ENCODE measurements at regions not wholly inside any gene's neighbourhood (a gene's known extent, or its start where the extent isn't known, plus 50 kb on each side); places are given as distances from the start of the nearest gene placed in this dataset.

DNA sequence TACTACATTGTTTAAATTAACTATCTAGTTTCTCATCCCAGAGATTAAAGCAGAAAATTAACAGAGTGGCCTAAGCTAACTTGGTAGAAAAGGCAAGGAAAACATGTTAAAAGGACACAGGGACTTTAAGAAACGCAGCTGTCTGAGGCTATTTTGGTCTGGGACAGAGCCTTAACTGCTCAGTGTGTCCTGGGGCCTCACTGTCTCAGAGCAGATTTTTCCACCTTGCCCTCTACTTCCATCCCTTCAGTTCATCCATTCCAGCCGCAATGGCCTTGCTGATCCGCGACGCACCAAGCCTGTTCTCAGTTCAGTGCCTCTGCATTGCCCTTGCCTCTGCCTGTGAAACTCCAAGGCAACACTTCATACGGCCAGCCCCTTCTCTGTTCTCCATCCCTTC is 114.9 kb upstream of the OSR1 start:
- Histone ChIP-seq H3K36me3 (replicated peaks; ENCODE audit: insufficient read depth, low read length) (no peaks in the 10 kb centered on the region), H3K27me3 (replicated peaks; ENCODE audit: insufficient read depth, low read length) (no peaks in the 10 kb centered on the region), H3K27ac (ENCODE audit: low read length) (no peak overlapping the region), H3K4me1 (ENCODE audit: low read length) (peaks cover 13% of the 10 kb centered on the region), H3K9me3 (replicated peaks; ENCODE audit: insufficient read depth, low read length) (no peaks in the 10 kb centered on the region), H3K4me3 (ENCODE audit: low read length) (no peak overlapping the region), H4K20me1 (ENCODE audit: insufficient read depth, low read length) (no peaks in the 10 kb centered on the region), H3K9me2 (replicated peaks; ENCODE audit: insufficient read depth, low read length) (no peaks in the 10 kb centered on the region), H3K79me2 (ENCODE audit: low read length) (no peaks in the 10 kb centered on the region), H3F3A (ENCODE audit: insufficient read depth, low read length) (peaks cover 7% of the 10 kb centered on the region; the same call in 1 of the 2 replicates), H2AFZ (ENCODE audit: low read length) (no peak overlapping the region), H3K9ac (ENCODE audit: low read length) (no peak overlapping the region), H3K4me2 (ENCODE audit: low read depth, low read length) (peak overlapping the region; percentile 35; the same call in 1 of the 2 replicates)
- TF ChIP-seq EZH2 (optimal IDR thresholded peaks at IDR 0.05; ENCODE audit: low read depth, low read length), result no peak
- TF ChIP-seq CTCF (IDR thresholded peaks at IDR 0.05; ENCODE audit: low read length), result no peak
- no peak for TF ChIP-seq EZH2phosphoT487 (IDR thresholded peaks at IDR 0.05; ENCODE audit: low read length)
- no peak for DNase-seq

GRCh38 chr2:19472391-19472978 is 114.1 kb upstream of the OSR1 start:
- Histone ChIP-seq H3K4me3 (ENCODE audit: low read length) (no peak overlapping the region), H3K9ac (ENCODE audit: low read length) (no peak overlapping the region), H3K4me2 (ENCODE audit: low read depth, low read length) (no peak overlapping the region), H3K4me1 (ENCODE audit: low read length) (peaks cover 13% of the 10 kb centered on the region), H3F3A (ENCODE audit: insufficient read depth, low read length) (peaks cover 7% of the 10 kb centered on the region; the same call in 1 of the 2 replicates), H2AFZ (ENCODE audit: low read length) (no peak overlapping the region), H3K9me2 (replicated peaks; ENCODE audit: insufficient read depth, low read length) (no peaks in the 10 kb centered on the region), H3K27ac (ENCODE audit: low read length) (no peak overlapping the region), H3K27me3 (replicated peaks; ENCODE audit: insufficient read depth, low read length) (no peaks in the 10 kb centered on the region), H3K36me3 (replicated peaks; ENCODE audit: insufficient read depth, low read length) (no peaks in the 10 kb centered on the region), H3K79me2 (ENCODE audit: low read length) (no peaks in the 10 kb centered on the region), H3K9me3 (replicated peaks; ENCODE audit: insufficient read depth, low read length) (no peaks in the 10 kb centered on the region), H4K20me1 (ENCODE audit: insufficient read depth, low read length) (no peaks in the 10 kb centered on the region)
- TF ChIP-seq EZH2 (optimal IDR thresholded peaks at IDR 0.05; ENCODE audit: low read depth, low read length), result no peak
- no peak for TF ChIP-seq CTCF (IDR thresholded peaks at IDR 0.05; ENCODE audit: low read length)
- TF ChIP-seq EZH2phosphoT487 (IDR thresholded peaks at IDR 0.05; ENCODE audit: low read length), result no peak
- no peak for DNase-seq

- Histone ChIP-seq H2AFZ (ENCODE audit: low read length) (no peak overlapping the region), H4K20me1 (ENCODE audit: insufficient read depth, low read length) (no peaks in the 10 kb centered on the region), H3K4me2 (ENCODE audit: low read depth, low read length) (no peak overlapping the region), H3K9me3 (replicated peaks; ENCODE audit: insufficient read depth, low read length) (no peaks in the 10 kb centered on the region), H3K27me3 (replicated peaks; ENCODE audit: insufficient read depth, low read length) (no peaks in the 10 kb centered on the region), H3F3A (ENCODE audit: insufficient read depth, low read length) (peaks cover 7% of the 10 kb centered on the region; the same call in 1 of the 2 replicates), H3K9me2 (replicated peaks; ENCODE audit: insufficient read depth, low read length) (no peaks in the 10 kb centered on the region), H3K79me2 (ENCODE audit: low read length) (no peaks in the 10 kb centered on the region), H3K9ac (ENCODE audit: low read length) (no peak overlapping the region), H3K4me1 (ENCODE audit: low read length) (peaks cover 13% of the 10 kb centered on the region), H3K27ac (ENCODE audit: low read length) (no peak overlapping the region), H3K36me3 (replicated peaks; ENCODE audit: insufficient read depth, low read length) (no peaks in the 10 kb centered on the region), H3K4me3 (ENCODE audit: low read length) (no peak overlapping the region)
- TF ChIP-seq EZH2 (optimal IDR thresholded peaks at IDR 0.05; ENCODE audit: low read depth, low read length) (no peak), CTCF (IDR thresholded peaks at IDR 0.05; ENCODE audit: low read length) (no peak), EZH2phosphoT487 (IDR thresholded peaks at IDR 0.05; ENCODE audit: low read length) (no peak)
- no peak for DNase-seq
Observed at GRCh38 chr2:19471491-19471890, 113.1 kb upstream of the OSR1 start.

Measured in MM.1S (cell line).